ENCODE measurements at regions not wholly inside any gene's neighbourhood (a gene's known extent, or its start where the extent isn't known, plus 50 kb on each side); places are given as distances from the start of the nearest gene placed in this dataset.

DNA sequence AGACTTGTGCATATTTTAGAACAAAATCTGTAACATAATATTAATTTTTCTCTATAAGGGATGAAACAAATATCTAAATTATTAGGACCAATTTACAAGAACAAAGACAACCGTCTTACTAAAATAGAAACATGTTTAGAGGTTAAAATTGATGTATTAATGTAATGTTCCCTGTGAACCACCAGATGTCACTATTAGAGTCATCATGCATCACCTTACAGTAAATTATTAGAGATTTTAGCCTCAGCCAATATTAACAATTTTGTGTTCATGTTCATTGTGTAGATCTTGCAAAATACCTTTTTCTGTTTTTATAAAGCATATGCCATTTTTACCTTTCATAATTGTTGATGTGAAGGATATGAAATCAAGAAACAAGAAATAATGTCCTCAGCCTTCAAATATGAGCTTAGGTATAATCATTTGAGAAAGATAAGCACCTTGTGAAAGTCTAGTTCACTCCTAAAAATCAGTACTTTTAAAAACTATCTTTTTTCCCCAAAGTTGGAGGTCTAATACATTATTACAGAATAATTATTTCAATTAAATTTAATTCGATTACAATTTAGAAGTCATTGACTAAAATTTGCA, 344.3 kb upstream of the KCNH7 start:
- CTCF ChIA-PET, result interaction anchor here (0.6 to 2.2 kb wide), 12 partner anchors 9 to 1313 kb away, joined by 3 to 6 read pairs (median 4); no protein-coding TSS in a partner anchor
- no peak for DNase-seq (ENCODE audit: low spot score)
- POLR2A ChIA-PET, result interaction anchor here (0.7 to 1.0 kb wide), 2 partner anchors 212 to 554 kb away, joined by 3 to 4 read pairs; no protein-coding TSS in a partner anchor
- no peak for TF ChIP-seq CREM (CRISPR knock-in tag; IDR thresholded peaks at IDR 0.05)
- TF ChIP-seq, protein P1, sequence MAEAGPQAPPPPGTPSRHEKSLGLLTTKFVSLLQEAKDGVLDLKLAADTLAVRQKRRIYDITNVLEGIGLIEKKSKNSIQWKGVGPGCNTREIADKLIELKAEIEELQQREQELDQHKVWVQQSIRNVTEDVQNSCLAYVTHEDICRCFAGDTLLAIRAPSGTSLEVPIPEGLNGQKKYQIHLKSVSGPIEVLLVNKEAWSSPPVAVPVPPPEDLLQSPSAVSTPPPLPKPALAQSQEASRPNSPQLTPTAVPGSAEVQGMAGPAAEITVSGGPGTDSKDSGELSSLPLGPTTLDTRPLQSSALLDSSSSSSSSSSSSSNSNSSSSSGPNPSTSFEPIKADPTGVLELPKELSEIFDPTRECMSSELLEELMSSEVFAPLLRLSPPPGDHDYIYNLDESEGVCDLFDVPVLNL (CRISPR knock-in tag; IDR thresholded peaks at IDR 0.05; ENCODE audit: borderline replicate concordance, low read depth), result no peak
- TF ChIP-seq, protein P2, sequence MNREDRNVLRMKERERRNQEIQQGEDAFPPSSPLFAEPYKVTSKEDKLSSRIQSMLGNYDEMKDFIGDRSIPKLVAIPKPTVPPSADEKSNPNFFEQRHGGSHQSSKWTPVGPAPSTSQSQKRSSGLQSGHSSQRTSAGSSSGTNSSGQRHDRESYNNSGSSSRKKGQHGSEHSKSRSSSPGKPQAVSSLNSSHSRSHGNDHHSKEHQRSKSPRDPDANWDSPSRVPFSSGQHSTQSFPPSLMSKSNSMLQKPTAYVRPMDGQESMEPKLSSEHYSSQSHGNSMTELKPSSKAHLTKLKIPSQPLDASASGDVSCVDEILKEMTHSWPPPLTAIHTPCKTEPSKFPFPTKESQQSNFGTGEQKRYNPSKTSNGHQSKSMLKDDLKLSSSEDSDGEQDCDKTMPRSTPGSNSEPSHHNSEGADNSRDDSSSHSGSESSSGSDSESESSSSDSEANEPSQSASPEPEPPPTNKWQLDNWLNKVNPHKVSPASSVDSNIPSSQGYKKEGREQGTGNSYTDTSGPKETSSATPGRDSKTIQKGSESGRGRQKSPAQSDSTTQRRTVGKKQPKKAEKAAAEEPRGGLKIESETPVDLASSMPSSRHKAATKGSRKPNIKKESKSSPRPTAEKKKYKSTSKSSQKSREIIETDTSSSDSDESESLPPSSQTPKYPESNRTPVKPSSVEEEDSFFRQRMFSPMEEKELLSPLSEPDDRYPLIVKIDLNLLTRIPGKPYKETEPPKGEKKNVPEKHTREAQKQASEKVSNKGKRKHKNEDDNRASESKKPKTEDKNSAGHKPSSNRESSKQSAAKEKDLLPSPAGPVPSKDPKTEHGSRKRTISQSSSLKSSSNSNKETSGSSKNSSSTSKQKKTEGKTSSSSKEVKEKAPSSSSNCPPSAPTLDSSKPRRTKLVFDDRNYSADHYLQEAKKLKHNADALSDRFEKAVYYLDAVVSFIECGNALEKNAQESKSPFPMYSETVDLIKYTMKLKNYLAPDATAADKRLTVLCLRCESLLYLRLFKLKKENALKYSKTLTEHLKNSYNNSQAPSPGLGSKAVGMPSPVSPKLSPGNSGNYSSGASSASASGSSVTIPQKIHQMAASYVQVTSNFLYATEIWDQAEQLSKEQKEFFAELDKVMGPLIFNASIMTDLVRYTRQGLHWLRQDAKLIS (CRISPR knock-in tag; IDR thresholded peaks at IDR 0.05; ENCODE audit: borderline replicate concordance), result no peak
- no peak for TF ChIP-seq NFATC4 (CRISPR knock-in tag; IDR thresholded peaks at IDR 0.05)
- no peak for TF ChIP-seq SMAD3 (CRISPR knock-in tag; IDR thresholded peaks at IDR 0.05; ENCODE audit: borderline replicate concordance)
- no peak for TF ChIP-seq IRF2 (CRISPR knock-in tag; IDR thresholded peaks at IDR 0.05; ENCODE audit: borderline replicate concordance, low read depth)
- TF ChIP-seq JUN (CRISPR knock-in tag; IDR thresholded peaks at IDR 0.05), result no peak
- no peak for TF ChIP-seq SP1 (CRISPR knock-in tag; conservative IDR thresholded peaks at IDR 0.05)
- TF ChIP-seq, protein P3, sequence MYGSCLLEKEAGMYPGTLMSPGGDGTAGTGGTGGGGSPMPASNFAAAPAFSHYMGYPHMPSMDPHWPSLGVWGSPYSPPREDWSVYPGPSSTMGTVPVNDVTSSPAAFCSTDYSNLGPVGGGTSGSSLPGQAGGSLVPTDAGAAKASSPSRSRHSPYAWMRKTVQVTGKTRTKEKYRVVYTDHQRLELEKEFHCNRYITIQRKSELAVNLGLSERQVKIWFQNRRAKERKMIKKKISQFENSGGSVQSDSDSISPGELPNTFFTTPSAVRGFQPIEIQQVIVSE (CRISPR knock-in tag; IDR thresholded peaks at IDR 0.05; ENCODE audit: borderline replicate concordance), result no peak
- no peak for TF ChIP-seq PRDM15 (CRISPR knock-in tag; IDR thresholded peaks at IDR 0.05)
- TF ChIP-seq ZBTB21 (CRISPR knock-in tag; IDR thresholded peaks at IDR 0.05; ENCODE audit: borderline replicate concordance), result no peak
- TF ChIP-seq, protein P4, sequence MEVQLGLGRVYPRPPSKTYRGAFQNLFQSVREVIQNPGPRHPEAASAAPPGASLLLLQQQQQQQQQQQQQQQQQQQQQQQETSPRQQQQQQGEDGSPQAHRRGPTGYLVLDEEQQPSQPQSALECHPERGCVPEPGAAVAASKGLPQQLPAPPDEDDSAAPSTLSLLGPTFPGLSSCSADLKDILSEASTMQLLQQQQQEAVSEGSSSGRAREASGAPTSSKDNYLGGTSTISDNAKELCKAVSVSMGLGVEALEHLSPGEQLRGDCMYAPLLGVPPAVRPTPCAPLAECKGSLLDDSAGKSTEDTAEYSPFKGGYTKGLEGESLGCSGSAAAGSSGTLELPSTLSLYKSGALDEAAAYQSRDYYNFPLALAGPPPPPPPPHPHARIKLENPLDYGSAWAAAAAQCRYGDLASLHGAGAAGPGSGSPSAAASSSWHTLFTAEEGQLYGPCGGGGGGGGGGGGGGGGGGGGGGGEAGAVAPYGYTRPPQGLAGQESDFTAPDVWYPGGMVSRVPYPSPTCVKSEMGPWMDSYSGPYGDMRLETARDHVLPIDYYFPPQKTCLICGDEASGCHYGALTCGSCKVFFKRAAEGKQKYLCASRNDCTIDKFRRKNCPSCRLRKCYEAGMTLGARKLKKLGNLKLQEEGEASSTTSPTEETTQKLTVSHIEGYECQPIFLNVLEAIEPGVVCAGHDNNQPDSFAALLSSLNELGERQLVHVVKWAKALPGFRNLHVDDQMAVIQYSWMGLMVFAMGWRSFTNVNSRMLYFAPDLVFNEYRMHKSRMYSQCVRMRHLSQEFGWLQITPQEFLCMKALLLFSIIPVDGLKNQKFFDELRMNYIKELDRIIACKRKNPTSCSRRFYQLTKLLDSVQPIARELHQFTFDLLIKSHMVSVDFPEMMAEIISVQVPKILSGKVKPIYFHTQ (CRISPR knock-in tag; IDR thresholded peaks at IDR 0.05), result no peak
- ATAC-seq, result no peak
- Mint-ChIP-seq H3K9me3 (no peaks in the 10 kb centered on the region), H3K36me3 (no peaks in the 10 kb centered on the region), H3K27ac (no peak overlapping the region), H3K27me3 (ENCODE audit: low read depth) (no peaks in the 10 kb centered on the region), H3K4me3 (no peak overlapping the region), H3K4me1 (peaks cover 12% of the 10 kb centered on the region)

Measured in WTC11 (cell line).